ENCODE measurements at regions not wholly inside any gene's neighbourhood (a gene's known extent, or its start where the extent isn't known, plus 50 kb on each side); places are given as distances from the start of the nearest gene placed in this dataset.

- no peaks in the 10 kb centered on the region for H3K79me2 ChIP-seq (ENCODE audit: control insufficient read depth in 1 of 2, insufficient read depth in 2 of 2, low read length in 2 of 2)
- DNase-seq (ENCODE audit: low read depth in 1 of 2, low spot score in 2 of 2) (no peak), FAIRE-seq (no peak)
- no peak overlapping the region for H3K14ac ChIP-seq (ENCODE audit: insufficient read length)
- no peak overlapping the region for H3K4me3 ChIP-seq (ENCODE audit: extremely low read depth in 1 of 4, insufficient read depth in 2 of 4, low read depth in 3 of 4, low read length in 4 of 4)
- no peak overlapping the region for H3K27ac ChIP-seq (ENCODE audit: low read depth, low read length)
- H4K91ac ChIP-seq (replicated peaks; ENCODE audit: insufficient read length, low read length) = no peak overlapping the region
- H2BK20ac ChIP-seq (ENCODE audit: low read length) = no peak overlapping the region
- WGBS, 2 experiments (ENCODE audit: extremely low coverage in 1 of 2, insufficient coverage in 1 of 2, insufficient read length in 1 of 2, insufficient replicate concordance in 2 of 2, low coverage in 1 of 2, low lambda C conversion rate in 2 of 2, missing lambda C conversion rate in 1 of 2) = 96% methylated on average over 2 of the region's 2 CpGs; no CpG with 5 or more reads in 1 of the 2 experiments
- ChIA-PET CTCF (ENCODE audit: partially characterized antibody) (interaction anchor here (2.6 kb wide), 1 partner anchor 11 kb away, joined by 7 read pairs; no protein-coding TSS in a partner anchor), POLR2A (ENCODE audit: partially characterized antibody) (no interaction called here)
- no peak overlapping the region for H2AK5ac ChIP-seq (ENCODE audit: low read depth, low read length)
- H3K4ac ChIP-seq (replicated peaks; ENCODE audit: insufficient read length, low read depth, low read length) = no peak overlapping the region
- no peaks in the 10 kb centered on the region for H4K20me1 ChIP-seq (replicated peaks in 1 of 2; ENCODE audit: control insufficient read depth in 1 of 2, insufficient read depth in 2 of 2, low read length in 2 of 2)
- no peak overlapping the region for H3K4me2 ChIP-seq (ENCODE audit: insufficient read depth in 1 of 2, low read depth in 2 of 2, low read length in 2 of 2)
- H2BK5ac ChIP-seq (ENCODE audit: low read depth, low read length) = no peak overlapping the region
- H2BK12ac ChIP-seq (ENCODE audit: low read depth, low read length) = no peak overlapping the region
- no peak overlapping the region for H2BK120ac ChIP-seq (replicated peaks; ENCODE audit: low read depth, low read length)
- H2AFZ ChIP-seq (ENCODE audit: low read length) = no peak overlapping the region
- H3K56ac ChIP-seq (replicated peaks; ENCODE audit: insufficient read length, low read depth, low read length) = no peak overlapping the region
- no peak overlapping the region for H3K9ac ChIP-seq (replicated peaks in 1 of 4; ENCODE audit: extremely low read depth in 1 of 4, low read depth in 3 of 4, low read length in 3 of 4)
- no peaks in the 10 kb centered on the region for H3K79me1 ChIP-seq (ENCODE audit: low read depth, low read length)
- H3K23ac ChIP-seq (ENCODE audit: insufficient read length) = no peak overlapping the region
- no peaks in the 10 kb centered on the region for H3K9me3 ChIP-seq (ENCODE audit: insufficient read depth in 2 of 2, low read depth in 1 of 2, low read length in 1 of 2)
- H3K18ac ChIP-seq (ENCODE audit: extremely low read depth, low read length) = no peak overlapping the region
- no peaks in the 10 kb centered on the region for H3K23me2 ChIP-seq (ENCODE audit: low read depth, low read length)
- TF ChIP-seq KDM5A (IDR thresholded peaks at IDR 0.05; ENCODE audit: low read length) (no peak), KDM4A (IDR thresholded peaks at IDR 0.05; ENCODE audit: low read depth, low read length, severe bottlenecking) (no peak), TAF1 (IDR thresholded peaks at IDR 0.05; ENCODE audit: low read depth, low read length) (no peak), SRF (IDR thresholded peaks at IDR 0.05; ENCODE audit: low read depth, low read length) (no peak), HDAC6 (IDR thresholded peaks at IDR 0.05; ENCODE audit: low read depth, low read length) (no peak), JUND (IDR thresholded peaks at IDR 0.05; ENCODE audit: low read length) (no peak), BACH1 (IDR thresholded peaks at IDR 0.05; ENCODE audit: low read length) (no peak), GTF2F1 (IDR thresholded peaks at IDR 0.05; ENCODE audit: borderline replicate concordance, low read depth, low read length) (no peak), BRCA1 (IDR thresholded peaks at IDR 0.05; ENCODE audit: low read depth, low read length) (no peak), POLR2A (IDR thresholded peaks at IDR 0.05; ENCODE audit: control extremely low read depth in 1 of 2, low read depth in 2 of 2, low read length in 2 of 2) (no peak), ASH2L (IDR thresholded peaks at IDR 0.05; ENCODE audit: low read length) (no peak), CBX5 (IDR thresholded peaks at IDR 0.05; ENCODE audit: low read depth, low read length) (no peak), CREB1 (IDR thresholded peaks at IDR 0.05) (no peak), RFX5 (IDR thresholded peaks at IDR 0.05; ENCODE audit: borderline replicate concordance, low read depth, low read length) (no peak), ATF2 (IDR thresholded peaks at IDR 0.05; ENCODE audit: low read length) (no peak), SP2 (IDR thresholded peaks at IDR 0.05; ENCODE audit: low read length) (no peak)
- H3K27me3 ChIP-seq (replicated peaks in 1 of 4; ENCODE audit: control insufficient read depth in 3 of 4, extremely low read depth in 1 of 4, insufficient read depth in 3 of 4, low read length in 3 of 4) = no peaks in the 10 kb centered on the region
- no peak overlapping the region for H4K8ac ChIP-seq (ENCODE audit: extremely low read depth, insufficient read depth, low read length)
- H3K36me3 ChIP-seq (ENCODE audit: control insufficient read depth in 2 of 4, insufficient read depth in 4 of 4, low read length in 3 of 4) = no peaks in the 10 kb centered on the region
- no peak overlapping the region for H4K5ac ChIP-seq (ENCODE audit: insufficient read length, low read depth, low read length)
- no peak overlapping the region for H2BK15ac ChIP-seq (ENCODE audit: low read length)
- H3K4me1 ChIP-seq (replicated peaks in 1 of 4; ENCODE audit: control insufficient read depth in 3 of 4, insufficient read depth in 4 of 4, low read length in 3 of 4) = no peaks in the 10 kb centered on the region
Measured at GRCh38 chr1:60740154-60740553, 342.2 kb upstream of the NFIA start.
